UCSD-AML1 (cell line): ENCODE measurements at regions not wholly inside any gene's neighbourhood (a gene's known extent, or its start where the extent isn't known, plus 50 kb on each side); places are given as distances from the start of the nearest gene placed in this dataset.
"Not testable (repeated sequence)": the region's sequence is repeated elsewhere in the genome, so short reads cannot be mapped to it uniquely, and the experiment has no call there.

Source experiments
- DNase-seq: peaks from one replicate; lab custom pipeline; 2025; ENCODE audit not compliant: unreplicated experiment; lab: John Stamatoyannopoulos, UW

GRCh38 chr3:194908496-194908895, 222.8 kb downstream of the FAM43A start:
- DNase-seq = no peak

- DNase-seq = no peak
These were observed 223.3 kb downstream of the FAM43A start for GRCh38 chr3:194908972-194909371.

GRCh38 chr3:194910414-194910984, 224.8 kb downstream of the FAM43A start:
- no peak for DNase-seq

- DNase-seq = no peak
These were observed 227.6 kb downstream of the FAM43A start for GRCh38 chr3:194913316-194913715.

- DNase-seq = not testable (repeated sequence)
These were observed 239.2 kb downstream of the FAM43A start for GRCh38 chr3:194924889-194925288.

GRCh38 chr3:194925614-194926013, 239.9 kb downstream of the FAM43A start:
- DNase-seq = no peak

- no peak for DNase-seq
These were observed 242.5 kb downstream of the FAM43A start for GRCh38 chr3:194928227-194928626.

GRCh38 chr3:194928831-194929577, 243.3 kb downstream of the FAM43A start:
- DNase-seq = no peak

GRCh38 chr3:194929578-194929960, 243.9 kb downstream of the FAM43A start:
- DNase-seq = no peak

GRCh38 chr3:194930377-194931204, 244.9 kb downstream of the FAM43A start:
- no peak for DNase-seq

- no peak for DNase-seq
These were observed 245.7 kb downstream of the FAM43A start for GRCh38 chr3:194931347-194931746.

GRCh38 chr3:194931865-194932264, 246.2 kb downstream of the FAM43A start:
- no peak for DNase-seq

GRCh38 chr3:194933465-194933864, 247.8 kb downstream of the FAM43A start:
- DNase-seq = no peak

GRCh38 chr3:194935061-194935460, 249.4 kb downstream of the FAM43A start:
- DNase-seq = no peak

- no peak for DNase-seq
These were observed 250.2 kb downstream of the FAM43A start for GRCh38 chr3:194935632-194936470.

GRCh38 chr3:194936659-194937058, 251.0 kb downstream of the FAM43A start:
- DNase-seq = no peak

- no peak for DNase-seq
These were observed 251.5 kb downstream of the FAM43A start for GRCh38 chr3:194937144-194937543.

GRCh38 chr3:194937882-194938321, 252.2 kb downstream of the FAM43A start:
- no peak for DNase-seq

- DNase-seq = no peak
These were observed 253.3 kb downstream of the FAM43A start for GRCh38 chr3:194938845-194939531.

GRCh38 chr3:194939532-194939909, 253.8 kb downstream of the FAM43A start:
- no peak for DNase-seq
